ENCODE measurements at regions not wholly inside any gene's neighbourhood (a gene's known extent, or its start where the extent isn't known, plus 50 kb on each side); places are given as distances from the start of the nearest gene placed in this dataset.

GRCh38 chr2:129911363-129912065, 68.0 kb upstream of the RAB6C start:
- BruUV-seq (replicated peaks) = no TSS peak
- H2AFZ ChIP-seq = no peak overlapping the region
- no peaks in the 10 kb centered on the region for H3K9me2 ChIP-seq (ENCODE audit: insufficient read depth)
- H4K20me1 ChIP-seq (ENCODE audit: insufficient read depth) = no peaks in the 10 kb centered on the region
- no peaks in the 10 kb centered on the region for H3F3A ChIP-seq (ENCODE audit: insufficient read depth, low read depth)
- no peak overlapping the region for H3K4me3 ChIP-seq
- TF ChIP-seq CTCF (conservative IDR thresholded peaks at IDR 0.05) (no peak), EZH2 (IDR thresholded peaks at IDR 0.05; ENCODE audit: low read depth) (no peak)
- no peak overlapping the region for H3K27ac ChIP-seq
- H3K4me1 ChIP-seq (replicated peaks; ENCODE audit: insufficient read depth) = no peaks in the 10 kb centered on the region
- no peak overlapping the region for H3K4me2 ChIP-seq
- CTCF ChIA-PET = no interaction called here
- DNase-seq = no peak
- no peaks in the 10 kb centered on the region for H3K9me3 ChIP-seq (ENCODE audit: insufficient read depth, low read depth)
- H3K36me3 ChIP-seq (ENCODE audit: low read depth) = no peaks in the 10 kb centered on the region
- no peaks in the 10 kb centered on the region for H3K79me2 ChIP-seq (ENCODE audit: low read depth)
- peaks cover 83% of the 10 kb centered on the region for H3K27me3 ChIP-seq (ENCODE audit: insufficient read depth, low read depth)
- intact Hi-C loops (cut with micrococcal nuclease; ENCODE audit: unreplicated experiment) = no loop called here
- POLR2A ChIA-PET (ENCODE audit: unreplicated experiment) = no interaction called here

GRCh38 chr2:129912066-129912820, 67.2 kb upstream of the RAB6C start:
- Histone ChIP-seq H3K27ac (no peak overlapping the region), H3K27me3 (ENCODE audit: insufficient read depth, low read depth) (peaks cover 76% of the 10 kb centered on the region), H3K9me3 (ENCODE audit: insufficient read depth, low read depth) (no peaks in the 10 kb centered on the region), H2AFZ (no peak overlapping the region), H3K4me1 (replicated peaks; ENCODE audit: insufficient read depth) (no peaks in the 10 kb centered on the region), H4K20me1 (ENCODE audit: insufficient read depth) (no peaks in the 10 kb centered on the region), H3K9me2 (ENCODE audit: insufficient read depth) (no peaks in the 10 kb centered on the region), H3K79me2 (ENCODE audit: low read depth) (no peaks in the 10 kb centered on the region), H3F3A (ENCODE audit: insufficient read depth, low read depth) (no peaks in the 10 kb centered on the region), H3K4me3 (no peak overlapping the region), H3K36me3 (ENCODE audit: low read depth) (no peaks in the 10 kb centered on the region), H3K4me2 (no peak overlapping the region)
- CTCF ChIA-PET = no interaction called here
- no TSS peak for BruUV-seq (replicated peaks)
- no peak for TF ChIP-seq CTCF (conservative IDR thresholded peaks at IDR 0.05)
- no peak for TF ChIP-seq EZH2 (IDR thresholded peaks at IDR 0.05; ENCODE audit: low read depth)
- intact Hi-C loops (cut with micrococcal nuclease; ENCODE audit: unreplicated experiment) = no loop called here
- DNase-seq = no peak
- POLR2A ChIA-PET (ENCODE audit: unreplicated experiment) = no interaction called here

DNA sequence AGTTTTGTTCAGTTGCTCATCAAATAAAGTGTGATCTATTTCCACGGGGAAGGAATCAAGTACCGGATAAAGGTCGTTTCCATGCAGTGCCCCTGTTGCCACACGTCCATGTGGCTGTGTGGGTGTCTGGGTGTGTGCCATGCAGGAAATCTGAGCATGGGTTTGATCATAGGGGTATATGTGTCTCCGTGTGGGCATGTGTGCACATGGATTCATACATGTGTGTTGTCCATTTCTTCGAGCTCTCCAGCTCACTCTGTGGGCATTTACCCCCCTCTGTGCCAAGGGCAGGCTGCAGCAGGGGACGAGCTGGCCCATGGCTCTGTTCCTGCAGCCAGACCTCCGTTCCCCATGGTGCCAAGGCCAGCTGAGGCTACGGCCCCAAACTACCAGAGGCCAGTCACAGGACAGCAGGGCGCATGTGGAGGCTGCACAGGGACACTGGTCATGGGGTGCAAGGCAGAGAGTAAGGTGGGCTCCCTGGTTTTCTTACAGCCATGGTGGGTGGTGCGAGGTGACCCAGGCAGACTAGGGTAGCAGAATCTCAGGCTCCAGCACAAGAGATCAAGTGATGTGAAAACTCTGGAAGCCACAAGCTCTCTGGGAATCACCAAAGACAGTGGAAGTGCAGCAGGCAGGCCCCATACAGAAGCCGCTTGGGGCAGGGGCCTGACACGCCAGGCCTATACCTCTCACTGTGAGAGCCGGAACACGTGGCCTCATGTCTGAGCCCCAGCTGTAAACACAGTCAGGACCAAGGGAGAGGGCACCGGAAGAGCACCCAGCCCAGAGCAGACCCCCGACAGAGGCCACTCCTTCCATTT, 66.4 kb upstream of the RAB6C start:
- H2AFZ ChIP-seq = no peak overlapping the region
- H3K4me2 ChIP-seq = no peak overlapping the region
- CTCF ChIA-PET = no interaction called here
- no peaks in the 10 kb centered on the region for H4K20me1 ChIP-seq (ENCODE audit: insufficient read depth)
- BruUV-seq (replicated peaks) = no TSS peak
- H3K27me3 ChIP-seq (ENCODE audit: insufficient read depth, low read depth) = peaks cover 67% of the 10 kb centered on the region
- TF ChIP-seq EZH2 (IDR thresholded peaks at IDR 0.05; ENCODE audit: low read depth) (no peak), CTCF (conservative IDR thresholded peaks at IDR 0.05) (no peak)
- no peaks in the 10 kb centered on the region for H3K9me3 ChIP-seq (ENCODE audit: insufficient read depth, low read depth)
- intact Hi-C loops (cut with micrococcal nuclease; ENCODE audit: unreplicated experiment) = no loop called here
- no peak overlapping the region for H3K4me3 ChIP-seq
- no peaks in the 10 kb centered on the region for H3K79me2 ChIP-seq (ENCODE audit: low read depth)
- POLR2A ChIA-PET (ENCODE audit: unreplicated experiment) = no interaction called here
- DNase-seq = no peak
- no peaks in the 10 kb centered on the region for H3F3A ChIP-seq (ENCODE audit: insufficient read depth, low read depth)
- no peaks in the 10 kb centered on the region for H3K4me1 ChIP-seq (replicated peaks; ENCODE audit: insufficient read depth)
- no peaks in the 10 kb centered on the region for H3K36me3 ChIP-seq (ENCODE audit: low read depth)
- no peak overlapping the region for H3K27ac ChIP-seq
- no peaks in the 10 kb centered on the region for H3K9me2 ChIP-seq (ENCODE audit: insufficient read depth)
